ENCODE measurements at regions not wholly inside any gene's neighbourhood (a gene's known extent, or its start where the extent isn't known, plus 50 kb on each side); places are given as distances from the start of the nearest gene placed in this dataset.

DNA sequence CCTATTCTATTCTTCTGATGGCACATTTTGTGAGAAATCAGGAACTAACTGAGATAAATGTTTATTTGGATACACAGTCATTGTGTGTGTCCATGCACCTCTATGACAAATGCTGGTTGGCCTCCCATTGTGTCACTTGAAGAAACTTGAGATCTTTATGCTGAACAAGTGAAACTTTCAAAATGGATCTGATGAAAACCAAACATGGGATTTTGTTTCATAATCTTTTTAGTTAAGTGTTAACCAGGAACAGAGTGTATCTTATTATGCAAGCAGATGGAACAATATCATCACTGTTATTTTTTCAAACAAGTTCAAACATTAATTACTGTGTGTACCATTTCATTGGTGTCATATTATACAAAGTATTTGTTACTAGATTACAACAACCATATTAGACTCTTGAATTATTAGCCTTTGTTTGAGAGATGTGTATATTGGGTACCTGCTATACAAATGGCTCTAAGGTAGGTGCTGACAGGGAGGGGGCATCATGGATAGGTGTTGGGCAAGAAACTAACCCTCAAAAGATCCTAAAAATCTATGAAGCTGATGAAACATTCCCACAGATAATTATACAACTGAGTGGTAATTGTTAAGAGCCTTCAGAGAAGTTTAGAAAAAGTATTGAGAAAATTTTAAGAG lies 159.8 kb downstream of the PALM2AKAP2 start:
- TF ChIP-seq, protein P1, sequence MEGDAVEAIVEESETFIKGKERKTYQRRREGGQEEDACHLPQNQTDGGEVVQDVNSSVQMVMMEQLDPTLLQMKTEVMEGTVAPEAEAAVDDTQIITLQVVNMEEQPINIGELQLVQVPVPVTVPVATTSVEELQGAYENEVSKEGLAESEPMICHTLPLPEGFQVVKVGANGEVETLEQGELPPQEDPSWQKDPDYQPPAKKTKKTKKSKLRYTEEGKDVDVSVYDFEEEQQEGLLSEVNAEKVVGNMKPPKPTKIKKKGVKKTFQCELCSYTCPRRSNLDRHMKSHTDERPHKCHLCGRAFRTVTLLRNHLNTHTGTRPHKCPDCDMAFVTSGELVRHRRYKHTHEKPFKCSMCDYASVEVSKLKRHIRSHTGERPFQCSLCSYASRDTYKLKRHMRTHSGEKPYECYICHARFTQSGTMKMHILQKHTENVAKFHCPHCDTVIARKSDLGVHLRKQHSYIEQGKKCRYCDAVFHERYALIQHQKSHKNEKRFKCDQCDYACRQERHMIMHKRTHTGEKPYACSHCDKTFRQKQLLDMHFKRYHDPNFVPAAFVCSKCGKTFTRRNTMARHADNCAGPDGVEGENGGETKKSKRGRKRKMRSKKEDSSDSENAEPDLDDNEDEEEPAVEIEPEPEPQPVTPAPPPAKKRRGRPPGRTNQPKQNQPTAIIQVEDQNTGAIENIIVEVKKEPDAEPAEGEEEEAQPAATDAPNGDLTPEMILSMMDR (IDR thresholded peaks at IDR 0.05), result no peak
- TF ChIP-seq POLR2AphosphoS5 (IDR thresholded peaks at IDR 0.05), result no peak
- no peak for TF ChIP-seq POLR2A (IDR thresholded peaks at IDR 0.05)
